Testis (tissue), 2 donors: ENCODE measurements at regions not wholly inside any gene's neighbourhood (a gene's known extent, or its start where the extent isn't known, plus 50 kb on each side); places are given as distances from the start of the nearest gene placed in this dataset.

Source experiments
- POLR2A ChIP-seq: fragments of 450-650 bp; IDR thresholded peaks from one replicate; pipeline ENCODE4 v1.6.1; 2017; ENCODE audit warnings: antibody characterized with exemption, mild to moderate bottlenecking, moderate library complexity
- TF ChIP-seq, protein P1 (sequence below), 3 experiments: fragments of 450-650 bp in 2 of 3; fragments of 200-600 bp in 1 of 3; sonication (generic) in 1 of 3; IDR thresholded peaks; one replicate each; pipeline ENCODE4 v1.5.1; 2016 to 2019; ENCODE audit warnings: antibody characterized with exemption in 3 of 3, mild to moderate bottlenecking in 2 of 3, moderate library complexity in 1 of 3

DNA sequence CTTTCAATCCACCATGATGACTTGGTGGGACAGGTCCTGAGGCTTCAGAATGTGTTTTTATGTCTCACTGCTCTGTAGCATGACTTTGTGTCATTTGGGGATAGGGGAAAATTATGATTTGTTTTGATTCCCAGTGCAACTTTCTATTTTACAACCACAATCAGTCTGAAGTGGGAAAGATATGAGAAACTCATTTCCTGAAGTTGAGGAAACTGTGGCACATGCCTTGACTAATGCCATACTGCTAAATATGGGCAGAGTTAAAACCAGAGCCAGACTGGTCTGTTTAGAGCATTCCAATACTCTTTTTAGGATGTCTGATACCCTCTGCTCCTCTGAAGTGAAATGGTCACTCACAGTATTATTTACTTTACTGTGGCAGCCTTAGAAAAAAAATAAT, 307.7 kb downstream of the ADRA2A start:
- TF ChIP-seq, protein P1, sequence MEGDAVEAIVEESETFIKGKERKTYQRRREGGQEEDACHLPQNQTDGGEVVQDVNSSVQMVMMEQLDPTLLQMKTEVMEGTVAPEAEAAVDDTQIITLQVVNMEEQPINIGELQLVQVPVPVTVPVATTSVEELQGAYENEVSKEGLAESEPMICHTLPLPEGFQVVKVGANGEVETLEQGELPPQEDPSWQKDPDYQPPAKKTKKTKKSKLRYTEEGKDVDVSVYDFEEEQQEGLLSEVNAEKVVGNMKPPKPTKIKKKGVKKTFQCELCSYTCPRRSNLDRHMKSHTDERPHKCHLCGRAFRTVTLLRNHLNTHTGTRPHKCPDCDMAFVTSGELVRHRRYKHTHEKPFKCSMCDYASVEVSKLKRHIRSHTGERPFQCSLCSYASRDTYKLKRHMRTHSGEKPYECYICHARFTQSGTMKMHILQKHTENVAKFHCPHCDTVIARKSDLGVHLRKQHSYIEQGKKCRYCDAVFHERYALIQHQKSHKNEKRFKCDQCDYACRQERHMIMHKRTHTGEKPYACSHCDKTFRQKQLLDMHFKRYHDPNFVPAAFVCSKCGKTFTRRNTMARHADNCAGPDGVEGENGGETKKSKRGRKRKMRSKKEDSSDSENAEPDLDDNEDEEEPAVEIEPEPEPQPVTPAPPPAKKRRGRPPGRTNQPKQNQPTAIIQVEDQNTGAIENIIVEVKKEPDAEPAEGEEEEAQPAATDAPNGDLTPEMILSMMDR (IDR thresholded peaks at IDR 0.05), result no peak
- no peak for TF ChIP-seq POLR2A
